ENCODE measurements at regions not wholly inside any gene's neighbourhood (a gene's known extent, or its start where the extent isn't known, plus 50 kb on each side); places are given as distances from the start of the nearest gene placed in this dataset.

DNA sequence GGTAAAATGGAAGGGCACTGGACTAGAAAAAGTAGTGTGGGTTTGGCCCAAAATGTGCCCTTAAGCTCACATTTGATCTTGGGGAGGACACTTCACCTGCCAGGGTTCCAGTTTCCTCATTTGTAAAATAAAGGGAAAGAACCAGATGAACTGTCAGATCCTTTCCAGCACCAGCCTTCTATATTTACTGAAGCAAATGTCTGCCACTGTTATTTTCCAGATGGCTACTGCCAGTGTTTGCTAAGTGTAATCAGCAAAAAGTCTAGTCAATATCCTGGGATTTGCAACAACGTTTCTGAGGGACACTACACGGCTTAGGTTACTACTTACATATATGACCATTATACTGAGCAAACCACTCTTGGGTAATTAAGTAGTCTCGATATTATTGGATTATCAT is 340.3 kb downstream of the KCNN2 start:
- H3K27me3 ChIP-seq (ENCODE audit: control insufficient read depth, insufficient read depth, low read length), result no peaks in the 10 kb centered on the region
- no peaks in the 10 kb centered on the region for H3K9me3 ChIP-seq (ENCODE audit: control insufficient read depth, insufficient read depth, low read length)
- H3K4me3 ChIP-seq (ENCODE audit: low read depth, low read length), result no peak overlapping the region
- WGBS (ENCODE audit: insufficient coverage), result no CpG with 5 or more reads among the region's 3 CpGs
- H3K4me1 ChIP-seq (ENCODE audit: control insufficient read depth, insufficient read depth, low read length), result no peaks in the 10 kb centered on the region
- DNase-seq (ENCODE audit: low read depth in 4 of 6, low spot score in 6 of 6), result peak in 1 of 6 donors; percentile 24
- no peaks in the 10 kb centered on the region for H3K36me3 ChIP-seq (ENCODE audit: control insufficient read depth, insufficient read depth, low read length)
- no peak overlapping the region for H3K27ac ChIP-seq (ENCODE audit: low read depth, low read length)

GRCh38 chr5:114700823-114701222 is 339.0 kb downstream of the KCNN2 start:
- H3K4me1 ChIP-seq (ENCODE audit: control insufficient read depth, insufficient read depth, low read length), result no peaks in the 10 kb centered on the region
- H3K4me3 ChIP-seq (ENCODE audit: low read depth, low read length), result no peak overlapping the region
- WGBS (ENCODE audit: insufficient coverage), result 77% methylated on average over 2 of the region's 3 CpGs
- H3K36me3 ChIP-seq (ENCODE audit: control insufficient read depth, insufficient read depth, low read length), result no peaks in the 10 kb centered on the region
- H3K27ac ChIP-seq (ENCODE audit: low read depth, low read length), result no peak overlapping the region
- H3K9me3 ChIP-seq (ENCODE audit: control insufficient read depth, insufficient read depth, low read length), result no peaks in the 10 kb centered on the region
- no peak for DNase-seq (ENCODE audit: low read depth in 4 of 6, low spot score in 6 of 6)
- H3K27me3 ChIP-seq (ENCODE audit: control insufficient read depth, insufficient read depth, low read length), result no peaks in the 10 kb centered on the region

DNA sequence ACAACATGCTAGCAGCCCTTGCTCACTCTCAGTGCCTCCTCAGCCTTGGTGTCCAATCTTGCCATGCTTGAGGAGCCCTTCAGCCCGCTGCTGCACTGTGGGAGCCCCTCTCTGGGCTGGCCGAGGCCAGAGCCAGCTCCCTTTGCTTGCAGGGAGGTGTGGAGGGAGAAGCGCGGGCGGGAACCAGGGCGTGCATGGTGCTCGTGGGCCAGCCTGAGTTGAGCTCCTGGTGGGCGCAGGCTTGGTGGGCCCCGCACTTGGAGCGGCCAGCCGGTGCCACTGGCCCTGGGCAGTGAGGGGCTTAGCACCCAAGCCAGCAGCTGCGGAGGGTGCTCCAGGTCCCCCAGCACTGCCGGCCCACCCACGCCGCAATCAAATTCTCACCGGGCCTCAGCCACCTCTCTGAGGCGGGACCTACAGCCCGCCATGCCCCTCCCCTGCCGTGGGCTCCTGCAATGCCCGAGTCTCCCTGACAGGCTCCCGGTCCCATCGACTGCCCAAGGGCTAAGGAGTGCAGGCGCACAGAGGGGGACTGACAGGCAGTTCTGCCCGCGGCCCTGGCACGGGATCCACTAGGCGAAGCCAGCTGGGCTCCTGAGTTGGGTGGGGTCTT is 333.5 kb downstream of the KCNN2 start:
- no peaks in the 10 kb centered on the region for H3K9me3 ChIP-seq (ENCODE audit: control insufficient read depth, insufficient read depth, low read length)
- H3K36me3 ChIP-seq (ENCODE audit: control insufficient read depth, insufficient read depth, low read length), result no peaks in the 10 kb centered on the region
- no peak for DNase-seq (ENCODE audit: low read depth in 4 of 6, low spot score in 6 of 6)
- no peaks in the 10 kb centered on the region for H3K27me3 ChIP-seq (ENCODE audit: control insufficient read depth, insufficient read depth, low read length)
- 96% methylated on average over 27 of the region's 27 CpGs for WGBS (ENCODE audit: insufficient coverage)
- H3K27ac ChIP-seq (ENCODE audit: low read depth, low read length), result no peak overlapping the region
- no peak overlapping the region for H3K4me3 ChIP-seq (ENCODE audit: low read depth, low read length)
- H3K4me1 ChIP-seq (ENCODE audit: control insufficient read depth, insufficient read depth, low read length), result no peaks in the 10 kb centered on the region

GRCh38 chr5:114686356-114686755 is 324.5 kb downstream of the KCNN2 start:
- H3K27ac ChIP-seq (ENCODE audit: low read depth, low read length), result no peak overlapping the region
- H3K9me3 ChIP-seq (ENCODE audit: control insufficient read depth, insufficient read depth, low read length), result no peaks in the 10 kb centered on the region
- no peaks in the 10 kb centered on the region for H3K36me3 ChIP-seq (ENCODE audit: control insufficient read depth, insufficient read depth, low read length)
- no peak overlapping the region for H3K4me3 ChIP-seq (ENCODE audit: low read depth, low read length)
- no CpG with 5 or more reads among the region's 1 CpG for WGBS (ENCODE audit: insufficient coverage)
- peak in 2 of 6 donors; percentile 5 to 90 for DNase-seq (ENCODE audit: low read depth in 4 of 6, low spot score in 6 of 6)
- H3K4me1 ChIP-seq (ENCODE audit: control insufficient read depth, insufficient read depth, low read length), result no peaks in the 10 kb centered on the region
- H3K27me3 ChIP-seq (ENCODE audit: control insufficient read depth, insufficient read depth, low read length), result no peaks in the 10 kb centered on the region

DNA sequence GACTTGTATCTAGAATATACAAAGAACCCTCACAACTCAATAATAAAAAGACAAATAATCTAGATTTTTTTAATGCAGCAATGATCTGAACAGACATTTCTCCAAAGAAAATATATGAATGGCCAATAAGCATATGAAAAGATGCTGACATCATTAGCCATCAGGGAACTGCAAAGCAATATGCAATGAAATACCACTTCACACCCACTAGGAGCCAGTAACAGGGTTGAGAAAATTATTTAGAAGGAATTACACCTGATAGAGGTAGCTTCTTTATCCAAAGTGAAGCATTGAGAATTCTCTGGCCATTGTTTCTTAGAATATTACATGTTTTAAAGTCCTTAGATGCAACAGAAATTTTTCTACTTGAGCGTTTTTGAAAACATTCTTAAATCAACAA is 316.9 kb downstream of the KCNN2 start:
- Histone ChIP-seq H3K36me3 (ENCODE audit: control insufficient read depth, insufficient read depth, low read length) (no peaks in the 10 kb centered on the region), H3K27me3 (ENCODE audit: control insufficient read depth, insufficient read depth, low read length) (no peaks in the 10 kb centered on the region), H3K4me3 (ENCODE audit: low read depth, low read length) (no peak overlapping the region), H3K9me3 (ENCODE audit: control insufficient read depth, insufficient read depth, low read length) (no peaks in the 10 kb centered on the region), H3K27ac (ENCODE audit: low read depth, low read length) (no peak overlapping the region), H3K4me1 (ENCODE audit: control insufficient read depth, insufficient read depth, low read length) (no peaks in the 10 kb centered on the region)
- no peak for DNase-seq (ENCODE audit: low read depth in 4 of 6, low spot score in 6 of 6)
- no CpG with 5 or more reads among the region's 1 CpG for WGBS (ENCODE audit: insufficient coverage)

- H3K4me1 ChIP-seq (ENCODE audit: control insufficient read depth, insufficient read depth, low read length), result no peaks in the 10 kb centered on the region
- H3K27me3 ChIP-seq (ENCODE audit: control insufficient read depth, insufficient read depth, low read length), result no peaks in the 10 kb centered on the region
- no peaks in the 10 kb centered on the region for H3K36me3 ChIP-seq (ENCODE audit: control insufficient read depth, insufficient read depth, low read length)
- H3K27ac ChIP-seq (ENCODE audit: low read depth, low read length), result no peak overlapping the region
- WGBS (ENCODE audit: insufficient coverage), result 76% methylated on average over 2 of the region's 2 CpGs
- no peak overlapping the region for H3K4me3 ChIP-seq (ENCODE audit: low read depth, low read length)
- no peak for DNase-seq (ENCODE audit: low read depth in 4 of 6, low spot score in 6 of 6)
- H3K9me3 ChIP-seq (ENCODE audit: control insufficient read depth, insufficient read depth, low read length), result no peaks in the 10 kb centered on the region
These were observed 303.7 kb downstream of the KCNN2 start for GRCh38 chr5:114665551-114665950.

DNA sequence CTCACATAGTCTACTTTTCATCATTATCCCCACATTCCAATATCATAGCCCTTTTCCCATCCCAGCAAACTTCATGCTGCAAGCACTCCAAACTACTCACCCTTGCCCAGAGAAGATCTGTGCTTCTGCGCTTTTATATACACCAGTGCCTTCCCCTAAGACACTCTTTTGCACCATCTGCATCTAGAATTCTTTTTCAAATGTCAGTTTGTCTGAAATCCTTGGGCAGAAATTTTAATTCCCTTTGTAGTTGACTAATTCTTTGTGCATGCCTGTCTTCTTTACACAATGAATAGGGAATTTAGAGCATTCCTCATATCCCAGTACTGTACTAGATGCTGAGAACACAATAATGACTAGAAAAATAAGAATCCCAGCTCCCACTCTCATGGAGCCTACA is 298.9 kb downstream of the KCNN2 start:
- no peak overlapping the region for H3K4me3 ChIP-seq (ENCODE audit: low read depth, low read length)
- WGBS (ENCODE audit: insufficient coverage), result 100% methylated on average over 1 of the region's 1 CpG

GRCh38 chr5:114658194-114658593 is 296.3 kb downstream of the KCNN2 start:
- Histone ChIP-seq H3K36me3 (ENCODE audit: control insufficient read depth, insufficient read depth, low read length) (no peaks in the 10 kb centered on the region), H3K4me1 (ENCODE audit: control insufficient read depth, insufficient read depth, low read length) (no peaks in the 10 kb centered on the region), H3K27ac (ENCODE audit: low read depth, low read length) (no peak overlapping the region), H3K9me3 (ENCODE audit: control insufficient read depth, insufficient read depth, low read length) (no peaks in the 10 kb centered on the region), H3K4me3 (ENCODE audit: low read depth, low read length) (no peak overlapping the region), H3K27me3 (ENCODE audit: control insufficient read depth, insufficient read depth, low read length) (no peaks in the 10 kb centered on the region)
- no CpG with 5 or more reads among the region's 1 CpG for whole genome bisulfite sequencing (ENCODE audit: insufficient coverage)
- DNase-seq (ENCODE audit: low read depth in 4 of 6, low spot score in 6 of 6), result no peak

More for the DNA sequence above, 298.9 kb downstream of the KCNN2 start:
- H3K4me1 ChIP-seq (ENCODE audit: control insufficient read depth, insufficient read depth, low read length), result no peaks in the 10 kb centered on the region
- no peaks in the 10 kb centered on the region for H3K36me3 ChIP-seq (ENCODE audit: control insufficient read depth, insufficient read depth, low read length)
- H3K27me3 ChIP-seq (ENCODE audit: control insufficient read depth, insufficient read depth, low read length), result no peaks in the 10 kb centered on the region
- H3K27ac ChIP-seq (ENCODE audit: low read depth, low read length), result no peak overlapping the region
- H3K9me3 ChIP-seq (ENCODE audit: control insufficient read depth, insufficient read depth, low read length), result no peaks in the 10 kb centered on the region
- DNase-seq (ENCODE audit: low read depth in 4 of 6, low spot score in 6 of 6), result no peak

- Histone ChIP-seq H3K4me3 (ENCODE audit: low read depth, low read length) (no peak overlapping the region), H3K4me1 (ENCODE audit: control insufficient read depth, insufficient read depth, low read length) (no peaks in the 10 kb centered on the region), H3K27me3 (ENCODE audit: control insufficient read depth, insufficient read depth, low read length) (no peaks in the 10 kb centered on the region), H3K36me3 (ENCODE audit: control insufficient read depth, insufficient read depth, low read length) (no peaks in the 10 kb centered on the region), H3K9me3 (ENCODE audit: control insufficient read depth, insufficient read depth, low read length) (no peaks in the 10 kb centered on the region), H3K27ac (ENCODE audit: low read depth, low read length) (no peak overlapping the region)
- 53% methylated on average over 2 of the region's 6 CpGs for WGBS (ENCODE audit: insufficient coverage)
- DNase-seq (ENCODE audit: low read depth in 4 of 6, low spot score in 6 of 6), result no peak
These were observed 295.7 kb downstream of the KCNN2 start for GRCh38 chr5:114657342-114658130.

- no peak for DNase-seq (ENCODE audit: low read depth in 4 of 6, low spot score in 6 of 6)
- no peak overlapping the region for H3K27ac ChIP-seq (ENCODE audit: low read depth, low read length)
- H3K9me3 ChIP-seq (ENCODE audit: control insufficient read depth, insufficient read depth, low read length), result no peaks in the 10 kb centered on the region
- no peaks in the 10 kb centered on the region for H3K27me3 ChIP-seq (ENCODE audit: control insufficient read depth, insufficient read depth, low read length)
- no peaks in the 10 kb centered on the region for H3K36me3 ChIP-seq (ENCODE audit: control insufficient read depth, insufficient read depth, low read length)
- no peak overlapping the region for H3K4me3 ChIP-seq (ENCODE audit: low read depth, low read length)
- no peaks in the 10 kb centered on the region for H3K4me1 ChIP-seq (ENCODE audit: control insufficient read depth, insufficient read depth, low read length)
- WGBS (ENCODE audit: insufficient coverage), result 100% methylated on average over 1 of the region's 1 CpG
These were observed 288.0 kb downstream of the KCNN2 start for GRCh38 chr5:114649878-114650277.
